Neuron (in vitro differentiated cells): ENCODE measurements at regions not wholly inside any gene's neighbourhood (a gene's known extent, or its start where the extent isn't known, plus 50 kb on each side); places are given as distances from the start of the nearest gene placed in this dataset.

ENCODE experiments used
- H2AFZ ChIP-seq: one replicate; pipeline ENCODE4 v1.6.1; 2013; ENCODE audit warnings: low read depth, mild to moderate bottlenecking, inconsistent platforms, low read length, moderate library complexity
- H3K27me3 ChIP-seq: one replicate; pipeline ENCODE4 v1.6.1; 2013; ENCODE audit warnings: low read length; ENCODE audit not compliant: insufficient read depth
- H3K36me3 ChIP-seq: one replicate; pipeline ENCODE4 v1.6.1; 2013; ENCODE audit warnings: low read length; ENCODE audit not compliant: insufficient read depth
- H3K4me1 ChIP-seq: one replicate; pipeline ENCODE4 v1.6.1; 2013; ENCODE audit warnings: low read length; ENCODE audit not compliant: insufficient read depth
- H3K4me3 ChIP-seq: 2 replicates; pipeline ENCODE4 v1.5.1; 2013; ENCODE audit warnings: mild to moderate bottlenecking, low read length, moderate library complexity
- H3K9me3 ChIP-seq: one replicate; pipeline ENCODE4 v1.6.1; 2013; ENCODE audit warnings: low read length

DNA sequence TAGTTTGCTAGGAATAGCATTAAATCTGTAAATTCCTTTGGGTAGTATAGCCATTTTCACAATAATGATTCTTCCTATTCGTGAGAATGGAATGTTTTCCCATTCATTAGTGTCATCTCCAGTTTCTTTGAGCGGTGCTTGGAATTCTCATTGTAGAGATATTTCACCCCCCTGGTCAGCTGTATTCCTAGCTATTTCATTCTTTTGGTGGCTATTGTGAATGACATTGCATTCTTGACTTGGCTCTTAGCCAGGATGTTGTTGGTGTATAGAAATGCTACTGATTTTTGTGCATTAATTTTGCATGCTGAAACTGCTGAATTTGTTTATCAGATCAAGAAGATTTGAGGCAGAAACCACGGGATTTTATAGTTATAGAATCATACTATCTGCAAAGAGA lies 690.5 kb upstream of the ALCAM start:
- Histone ChIP-seq H2AFZ (no peak overlapping the region), H3K4me1 (no peaks in the 10 kb centered on the region), H3K9me3 (no peaks in the 10 kb centered on the region), H3K27me3 (no peaks in the 10 kb centered on the region), H3K4me3 (no peak overlapping the region), H3K36me3 (no peaks in the 10 kb centered on the region)

DNA sequence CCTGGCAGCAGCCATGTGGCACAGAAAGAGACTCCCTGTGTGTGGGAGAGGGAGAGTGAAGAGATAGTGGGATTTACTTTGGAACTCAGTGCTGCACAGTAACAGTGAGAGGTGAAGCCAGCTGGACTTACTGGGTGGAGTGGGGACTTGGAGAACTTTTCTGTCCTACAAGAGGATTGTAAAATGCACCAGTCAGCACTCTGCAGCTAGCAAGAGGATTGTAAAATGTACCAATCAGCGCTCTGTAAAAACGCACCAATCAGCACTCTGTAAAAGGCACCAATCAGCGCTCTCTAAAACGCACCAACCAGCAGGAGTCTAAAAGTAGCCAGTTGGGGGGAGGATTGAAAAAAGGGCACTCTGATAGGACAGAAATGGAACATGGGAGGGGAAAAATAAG lies 688.8 kb upstream of the ALCAM start:
- Histone ChIP-seq H2AFZ (no peak overlapping the region), H3K4me1 (no peaks in the 10 kb centered on the region), H3K27me3 (no peaks in the 10 kb centered on the region), H3K4me3 (no peak overlapping the region), H3K36me3 (no peaks in the 10 kb centered on the region), H3K9me3 (no peaks in the 10 kb centered on the region)

DNA sequence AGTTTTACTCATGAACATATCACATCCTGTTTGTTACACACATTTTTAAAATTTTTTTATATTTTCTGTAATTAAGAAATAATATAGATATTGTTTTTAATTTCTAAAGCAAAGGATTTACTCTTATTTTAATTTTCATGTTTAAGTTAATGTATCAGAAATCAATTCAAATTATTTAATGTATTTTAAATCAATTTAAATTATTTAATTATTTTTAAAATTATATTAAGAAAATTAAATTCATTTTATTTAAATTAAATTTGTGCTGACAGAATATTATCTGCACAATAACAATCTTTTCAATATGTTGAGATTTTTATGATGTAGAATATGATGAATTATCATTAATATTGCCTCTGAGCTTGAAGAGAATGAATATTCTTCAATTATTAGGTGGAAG lies 681.2 kb upstream of the ALCAM start:
- Histone ChIP-seq H3K27me3 (no peaks in the 10 kb centered on the region), H3K36me3 (no peaks in the 10 kb centered on the region), H3K9me3 (no peaks in the 10 kb centered on the region), H3K4me1 (no peaks in the 10 kb centered on the region), H3K4me3 (no peak overlapping the region), H2AFZ (no peak overlapping the region)

DNA sequence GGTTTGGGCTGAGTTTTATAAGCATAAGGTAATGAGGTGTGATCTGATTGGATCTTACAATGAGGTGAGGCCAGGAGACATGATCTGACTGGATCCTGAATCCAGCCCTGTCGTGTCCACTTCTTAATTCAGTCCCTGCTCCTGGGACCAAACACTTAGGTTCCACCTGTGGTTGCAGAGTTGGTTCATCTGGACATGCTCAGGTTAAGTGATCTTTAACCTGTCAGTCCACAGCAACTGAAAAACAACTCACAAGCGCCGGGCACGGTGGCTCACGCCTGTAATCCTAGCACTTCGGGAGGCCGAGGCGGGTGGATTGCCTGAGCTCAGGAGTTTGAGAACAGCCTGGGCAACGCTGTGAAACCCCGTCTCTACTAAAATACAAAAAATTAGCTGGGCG lies 679.3 kb upstream of the ALCAM start:
- H3K27me3 ChIP-seq = no peaks in the 10 kb centered on the region
- no peak overlapping the region for H2AFZ ChIP-seq
- H3K4me1 ChIP-seq = no peaks in the 10 kb centered on the region
- H3K9me3 ChIP-seq = no peaks in the 10 kb centered on the region
- no peaks in the 10 kb centered on the region for H3K36me3 ChIP-seq
- no peak overlapping the region for H3K4me3 ChIP-seq

DNA sequence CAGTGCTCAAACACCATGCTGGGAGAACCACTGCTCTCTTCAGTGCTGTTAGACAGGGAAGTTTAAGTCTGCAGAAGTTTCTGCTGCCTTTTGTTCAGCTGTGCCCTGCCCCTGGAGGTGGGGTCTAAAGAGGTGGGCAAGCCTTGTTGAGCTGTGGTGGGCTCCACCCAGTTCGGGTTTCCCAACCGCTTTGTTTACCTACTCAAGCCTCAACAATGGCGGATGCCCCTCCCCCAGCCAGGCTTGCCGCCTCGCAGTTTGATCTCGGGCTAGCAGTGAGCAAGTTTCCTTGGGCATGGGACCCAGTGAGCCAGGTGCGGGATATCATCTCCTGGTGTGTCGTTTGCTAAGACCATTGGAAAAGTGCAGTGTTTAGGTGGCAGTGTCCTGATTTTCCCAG lies 670.2 kb upstream of the ALCAM start:
- Histone ChIP-seq H3K27me3 (no peaks in the 10 kb centered on the region), H3K4me1 (no peaks in the 10 kb centered on the region), H3K4me3 (no peak overlapping the region), H2AFZ (no peak overlapping the region), H3K36me3 (no peaks in the 10 kb centered on the region), H3K9me3 (no peaks in the 10 kb centered on the region)

GRCh38 chr3:104711406-104711805 lies 655.3 kb upstream of the ALCAM start:
- peaks cover 11% of the 10 kb centered on the region for H3K4me1 ChIP-seq
- H3K4me3 ChIP-seq = no peak overlapping the region
- H3K9me3 ChIP-seq = no peaks in the 10 kb centered on the region
- no peaks in the 10 kb centered on the region for H3K36me3 ChIP-seq
- H2AFZ ChIP-seq = peak overlapping the region; percentile 100
- no peaks in the 10 kb centered on the region for H3K27me3 ChIP-seq

DNA sequence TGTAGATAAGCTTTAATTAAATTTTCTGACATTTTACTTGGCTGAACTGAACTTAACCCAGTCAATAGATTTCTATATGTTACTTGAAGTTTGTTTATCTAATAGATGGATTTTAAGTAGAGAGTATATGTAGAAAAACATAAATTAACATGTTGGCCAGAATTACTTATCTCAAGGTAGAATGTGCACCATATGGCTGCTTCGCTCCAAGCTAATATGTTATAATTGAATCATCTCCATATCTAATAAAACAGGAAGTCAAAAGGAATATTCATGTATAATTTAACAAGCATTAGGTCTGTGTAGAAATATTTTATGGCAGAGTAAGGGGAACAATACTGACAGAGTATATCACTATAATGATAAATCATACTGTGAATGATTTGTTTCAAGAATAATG lies 650.7 kb upstream of the ALCAM start:
- no peak overlapping the region for H2AFZ ChIP-seq
- H3K4me3 ChIP-seq = no peak overlapping the region
- H3K4me1 ChIP-seq = peaks cover 9% of the 10 kb centered on the region
- H3K27me3 ChIP-seq = no peaks in the 10 kb centered on the region
- H3K9me3 ChIP-seq = no peaks in the 10 kb centered on the region
- H3K36me3 ChIP-seq = no peaks in the 10 kb centered on the region

- no peaks in the 10 kb centered on the region for H3K36me3 ChIP-seq
Observed at GRCh38 chr3:104717828-104718196, 648.9 kb upstream of the ALCAM start.

GRCh38 chr3:104723000-104723399 lies 643.7 kb upstream of the ALCAM start:
- Histone ChIP-seq H3K9me3 (no peaks in the 10 kb centered on the region), H3K27me3 (no peaks in the 10 kb centered on the region), H3K4me1 (no peaks in the 10 kb centered on the region), H3K36me3 (no peaks in the 10 kb centered on the region), H3K4me3 (no peak overlapping the region), H2AFZ (no peak overlapping the region)

More at GRCh38 chr3:104717828-104718196, 648.9 kb upstream of the ALCAM start:
- Histone ChIP-seq H3K4me1 (no peaks in the 10 kb centered on the region), H3K4me3 (no peak overlapping the region), H3K27me3 (no peaks in the 10 kb centered on the region), H2AFZ (no peak overlapping the region), H3K9me3 (no peaks in the 10 kb centered on the region)

- Histone ChIP-seq H3K9me3 (no peaks in the 10 kb centered on the region), H3K4me3 (no peak overlapping the region), H2AFZ (no peak overlapping the region), H3K36me3 (no peaks in the 10 kb centered on the region), H3K27me3 (no peaks in the 10 kb centered on the region), H3K4me1 (no peaks in the 10 kb centered on the region)
Observed at GRCh38 chr3:104731074-104731473, 635.6 kb upstream of the ALCAM start.

- H3K36me3 ChIP-seq = no peaks in the 10 kb centered on the region
Observed at GRCh38 chr3:104734627-104735026, 632.1 kb upstream of the ALCAM start.

DNA sequence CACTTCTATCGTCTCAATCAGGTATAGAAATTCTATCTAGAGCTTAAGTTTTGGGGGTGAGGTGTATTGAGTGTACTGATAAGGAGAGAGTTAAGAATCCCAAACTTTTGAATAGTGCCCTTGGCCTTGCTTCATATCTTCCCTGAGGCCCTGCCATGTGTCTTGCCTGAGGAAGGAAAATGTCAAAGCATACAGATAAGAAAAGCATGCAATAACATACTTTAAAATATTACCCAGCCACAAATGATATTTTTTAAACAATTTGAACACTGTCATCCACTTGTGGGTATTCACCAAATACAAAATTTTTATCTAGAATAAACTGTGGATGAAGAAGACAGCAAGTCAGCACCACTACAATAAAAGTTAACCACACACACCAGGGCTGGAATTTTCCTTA lies 631.0 kb upstream of the ALCAM start:
- Histone ChIP-seq H3K9me3 (no peaks in the 10 kb centered on the region), H2AFZ (no peak overlapping the region), H3K4me1 (no peaks in the 10 kb centered on the region), H3K27me3 (no peaks in the 10 kb centered on the region), H3K4me3 (no peak overlapping the region), H3K36me3 (no peaks in the 10 kb centered on the region)

More at GRCh38 chr3:104734627-104735026, 632.1 kb upstream of the ALCAM start:
- no peaks in the 10 kb centered on the region for H3K4me1 ChIP-seq
- H3K4me3 ChIP-seq = no peak overlapping the region
- no peaks in the 10 kb centered on the region for H3K27me3 ChIP-seq
- no peak overlapping the region for H2AFZ ChIP-seq
- no peaks in the 10 kb centered on the region for H3K9me3 ChIP-seq

- Histone ChIP-seq H3K9me3 (no peaks in the 10 kb centered on the region), H3K4me3 (no peak overlapping the region), H3K36me3 (no peaks in the 10 kb centered on the region), H2AFZ (no peak overlapping the region), H3K27me3 (no peaks in the 10 kb centered on the region), H3K4me1 (no peaks in the 10 kb centered on the region)
Observed at GRCh38 chr3:104738271-104738670, 628.4 kb upstream of the ALCAM start.

DNA sequence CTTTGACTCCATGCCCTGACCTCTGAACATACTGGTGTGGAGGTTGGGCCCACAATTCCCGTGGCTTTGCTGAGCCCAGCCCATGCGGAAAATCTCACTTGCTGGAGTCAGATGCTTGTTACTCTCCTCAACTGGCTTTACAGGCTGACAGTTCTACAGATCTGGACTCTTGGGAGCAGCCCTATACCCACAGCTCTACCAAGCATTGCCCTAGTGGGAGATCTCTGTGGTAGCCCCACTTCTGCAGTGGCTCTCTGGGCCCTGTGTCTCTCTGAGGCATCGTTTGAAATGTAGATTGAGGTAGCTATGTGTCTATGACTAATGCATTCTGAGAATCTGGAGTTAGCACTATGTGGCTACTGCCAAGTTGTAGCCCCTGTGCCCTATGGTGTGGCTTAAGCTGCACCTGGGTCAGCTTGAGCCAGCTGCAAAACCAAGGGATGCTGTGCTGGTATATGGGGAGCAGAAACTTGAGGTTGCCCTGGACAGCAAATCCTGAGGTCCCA lies 625.8 kb upstream of the ALCAM start:
- Histone ChIP-seq H3K36me3 (no peaks in the 10 kb centered on the region), H3K4me3 (no peak overlapping the region), H3K9me3 (no peaks in the 10 kb centered on the region), H3K27me3 (no peaks in the 10 kb centered on the region), H3K4me1 (no peaks in the 10 kb centered on the region), H2AFZ (no peak overlapping the region)
